GM18909 (cell line): ENCODE measurements at regions not wholly inside any gene's neighbourhood (a gene's known extent, or its start where the extent isn't known, plus 50 kb on each side); places are given as distances from the start of the nearest gene placed in this dataset.

Experiments
- ATAC-seq: cut with Tn5 transposase; IDR thresholded peaks from one replicate; pipeline ENCODE4 v1.9.1; 2021; ENCODE audit warnings: mild to moderate bottlenecking; ENCODE audit not compliant: unreplicated experiment, poor library complexity

- ATAC-seq = no peak
Measured at GRCh38 chr12:45622210-45622937, 107.1 kb upstream of the ARID2 start.

- no peak for ATAC-seq
Measured at GRCh38 chr12:45623221-45623620, 106.3 kb upstream of the ARID2 start.

GRCh38 chr12:45623940-45624339 lies 105.6 kb upstream of the ARID2 start:
- ATAC-seq = no peak

GRCh38 chr12:45626965-45627364 lies 102.5 kb upstream of the ARID2 start:
- ATAC-seq = no peak

GRCh38 chr12:45627407-45628069 lies 102.0 kb upstream of the ARID2 start:
- ATAC-seq = no peak

- ATAC-seq = no peak
Measured at GRCh38 chr12:45629292-45629691, 100.2 kb upstream of the ARID2 start.

- ATAC-seq = no peak
Measured at GRCh38 chr12:45633733-45634132, 95.8 kb upstream of the ARID2 start.

GRCh38 chr12:45634273-45634917 lies 95.1 kb upstream of the ARID2 start:
- ATAC-seq = no peak

GRCh38 chr12:45637242-45637641 lies 92.3 kb upstream of the ARID2 start:
- no peak for ATAC-seq

- ATAC-seq = no peak
Measured at GRCh38 chr12:45637706-45638105, 91.8 kb upstream of the ARID2 start.

GRCh38 chr12:45638386-45638785 lies 91.1 kb upstream of the ARID2 start:
- ATAC-seq = no peak

GRCh38 chr12:45644541-45644940 lies 85.0 kb upstream of the ARID2 start:
- no peak for ATAC-seq

GRCh38 chr12:45646851-45647581 lies 82.5 kb upstream of the ARID2 start:
- no peak for ATAC-seq

GRCh38 chr12:45648070-45648469 lies 81.4 kb upstream of the ARID2 start:
- ATAC-seq = no peak

- no peak for ATAC-seq
Measured at GRCh38 chr12:45651029-45651428, 78.5 kb upstream of the ARID2 start.

- no peak for ATAC-seq
Measured at GRCh38 chr12:45654002-45654665, 75.4 kb upstream of the ARID2 start.

GRCh38 chr12:45655186-45655585 lies 74.3 kb upstream of the ARID2 start:
- peak; percentile 78 for ATAC-seq

GRCh38 chr12:45655743-45656142 lies 73.8 kb upstream of the ARID2 start:
- ATAC-seq = no peak

GRCh38 chr12:45658020-45658419 lies 71.5 kb upstream of the ARID2 start:
- ATAC-seq = peak; percentile 56

- no peak for ATAC-seq
Measured at GRCh38 chr12:45660330-45660729, 69.2 kb upstream of the ARID2 start.
